Liver (tissue), 8 donors: ENCODE measurements at regions not wholly inside any gene's neighbourhood (a gene's known extent, or its start where the extent isn't known, plus 50 kb on each side); places are given as distances from the start of the nearest gene placed in this dataset.

Experiments used
- DNase-seq: peaks from one replicate; pipeline ENCODE4 v3.0.0-alpha.2; 2017; ENCODE audit warnings: low spot score
- H3K27ac ChIP-seq, 2 donors: one replicate each; pipeline ENCODE4 v1.7.0; 2013; ENCODE audit warnings: inconsistent platforms in 2 of 2, low read length in 2 of 2, control low read depth in 1 of 2, low read depth in 1 of 2, mild to moderate bottlenecking in 1 of 2
- H3K27me3 ChIP-seq, 4 donors: one replicate each; pipeline versions ENCODE4 v1.6.1 to v1.7.0; 2013; ENCODE audit warnings: low read length in 3 of 4, inconsistent platforms in 1 of 4, mild to moderate bottlenecking in 1 of 4, moderate library complexity in 1 of 4; ENCODE audit not compliant: control insufficient read depth in 4 of 4, insufficient read depth in 4 of 4
- H3K36me3 ChIP-seq, 4 donors: one replicate each; pipeline versions ENCODE4 v1.6.1 to v1.7.0; 2013; ENCODE audit warnings: low read length in 3 of 4, mild to moderate bottlenecking in 3 of 4, low read depth in 1 of 4, moderate library complexity in 1 of 4; ENCODE audit not compliant: control insufficient read depth in 4 of 4, insufficient read depth in 3 of 4
- H3K4me1 ChIP-seq, 4 donors: one replicate each; pipeline versions ENCODE4 v1.6.1 to v1.7.0; 2013; ENCODE audit warnings: low read length in 3 of 4, mild to moderate bottlenecking in 3 of 4, moderate library complexity in 1 of 4; ENCODE audit not compliant: control insufficient read depth in 4 of 4, insufficient read depth in 4 of 4
- H3K4me3 ChIP-seq, 3 donors: one replicate each; pipeline versions ENCODE4 v1.6.1 to v1.7.0; 2013; ENCODE audit warnings: low read length in 3 of 3, control low read depth in 1 of 3, low read depth in 1 of 3, mild to moderate bottlenecking in 1 of 3
- H3K9ac ChIP-seq, 2 donors: one replicate each; pipeline ENCODE4 v1.7.0; 2013; ENCODE audit warnings: low read length in 2 of 2, mild to moderate bottlenecking in 2 of 2, moderate library complexity in 2 of 2, control low read depth in 1 of 2, low read depth in 1 of 2
- H3K9me3 ChIP-seq, 4 donors: one replicate each; pipeline versions ENCODE4 v1.6.1 to v1.7.0; 2013; ENCODE audit warnings: low read length in 3 of 4; ENCODE audit not compliant: control insufficient read depth in 4 of 4
- CTCF ChIP-seq: fragments of 150-350 bp; IDR thresholded peaks from 2 replicates; pipeline ENCODE4 v1.5.1; 2017; ENCODE audit warnings: improper control_type of control experiment, low read depth, low read length; ENCODE audit not compliant: missing input control
- EGR1 ChIP-seq, 2 donors: IDR thresholded peaks; 2 replicates each; pipeline ENCODE4 v1.6.1; 2016 to 2018; ENCODE audit warnings: antibody characterized with exemption in 2 of 2, low read depth in 2 of 2
- FOXA2 ChIP-seq: IDR thresholded peaks from 2 replicates; pipeline ENCODE4 v1.6.1; 2016; ENCODE audit warnings: antibody characterized with exemption
- HNF4A ChIP-seq, 2 donors: conservative IDR thresholded peaks; 2 replicates each; pipeline ENCODE4 v1.6.1; 2016; ENCODE audit warnings: antibody characterized with exemption in 2 of 2, mild to moderate bottlenecking in 2 of 2
- HNF4G ChIP-seq: IDR thresholded peaks from 2 replicates; pipeline ENCODE4 v1.6.1; 2016; ENCODE audit warnings: antibody characterized with exemption
- JUND ChIP-seq, 2 donors: IDR thresholded peaks; 2 replicates each; pipeline ENCODE4 v1.6.1; 2016; ENCODE audit warnings: antibody characterized with exemption in 2 of 2
- RAD21 ChIP-seq, 2 donors: IDR thresholded peaks; 2 replicates each; pipeline ENCODE4 v1.6.1; 2016; ENCODE audit warnings: antibody characterized with exemption in 2 of 2, mild to moderate bottlenecking in 2 of 2
- REST ChIP-seq: IDR thresholded peaks from 2 replicates; pipeline ENCODE4 v1.6.1; 2016; ENCODE audit warnings: antibody characterized with exemption, mild to moderate bottlenecking
- RXRA ChIP-seq, 2 donors: IDR thresholded peaks; 2 replicates each; pipeline ENCODE4 v1.6.1; 2017 to 2018; ENCODE audit warnings: antibody characterized with exemption in 2 of 2, mild to moderate bottlenecking in 1 of 2
- TAF1 ChIP-seq: conservative IDR thresholded peaks from 2 replicates; pipeline ENCODE4 v1.6.1; 2016; ENCODE audit warnings: antibody characterized with exemption, mild to moderate bottlenecking
- WGBS: extraction: QIAGEN DNeasy Blood & Tissue Kit; methylation state at CpG from one replicate; pipeline ENCODE4 v1.1.7; 2013; 5-methylcytosine and 5-hydroxymethylcytosine counted together
- TF ChIP-seq, protein P1 (sequence below): IDR thresholded peaks from 2 replicates; pipeline ENCODE4 v1.6.1; 2016; ENCODE audit warnings: antibody characterized with exemption
- TF ChIP-seq, protein P2 (sequence below): IDR thresholded peaks from 2 replicates; pipeline ENCODE4 v1.6.1; 2016; ENCODE audit warnings: antibody characterized with exemption
- donor health status: healthy.
- donor health status: healthy.
- donor health status: healthy.
- donor health status: healthy.
- donor health status: healthy.

- WGBS = 89% methylated on average over 4 of the region's 4 CpGs
- H3K4me1 ChIP-seq = no peaks in the 10 kb centered on the region
Observed at GRCh38 chr16:65890203-65890602, 476.3 kb upstream of the CDH5 start.

More at GRCh38 chr16:65890203-65890602, 476.3 kb upstream of the CDH5 start:
- Histone ChIP-seq H3K36me3 (no peaks in the 10 kb centered on the region), H3K4me3 (no peak overlapping the region), H3K9ac (no peak overlapping the region), H3K27ac (no peak overlapping the region), H3K9me3 (no peaks in the 10 kb centered on the region), H3K27me3 (no peaks in the 10 kb centered on the region)
- TF ChIP-seq HNF4G = no peak
- no peak for TF ChIP-seq RAD21 (IDR thresholded peaks at IDR 0.05)
- TF ChIP-seq, protein P1, sequence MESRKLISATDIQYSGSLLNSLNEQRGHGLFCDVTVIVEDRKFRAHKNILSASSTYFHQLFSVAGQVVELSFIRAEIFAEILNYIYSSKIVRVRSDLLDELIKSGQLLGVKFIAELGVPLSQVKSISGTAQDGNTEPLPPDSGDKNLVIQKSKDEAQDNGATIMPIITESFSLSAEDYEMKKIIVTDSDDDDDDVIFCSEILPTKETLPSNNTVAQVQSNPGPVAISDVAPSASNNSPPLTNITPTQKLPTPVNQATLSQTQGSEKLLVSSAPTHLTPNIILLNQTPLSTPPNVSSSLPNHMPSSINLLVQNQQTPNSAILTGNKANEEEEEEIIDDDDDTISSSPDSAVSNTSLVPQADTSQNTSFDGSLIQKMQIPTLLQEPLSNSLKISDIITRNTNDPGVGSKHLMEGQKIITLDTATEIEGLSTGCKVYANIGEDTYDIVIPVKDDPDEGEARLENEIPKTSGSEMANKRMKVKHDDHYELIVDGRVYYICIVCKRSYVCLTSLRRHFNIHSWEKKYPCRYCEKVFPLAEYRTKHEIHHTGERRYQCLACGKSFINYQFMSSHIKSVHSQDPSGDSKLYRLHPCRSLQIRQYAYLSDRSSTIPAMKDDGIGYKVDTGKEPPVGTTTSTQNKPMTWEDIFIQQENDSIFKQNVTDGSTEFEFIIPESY = no peak
- TF ChIP-seq FOXA2 = no peak
- TF ChIP-seq CTCF = no peak
- TF ChIP-seq EGR1 (IDR thresholded peaks at IDR 0.05; ENCODE audit: low read depth in 2 of 2) = no peak
- TF ChIP-seq REST = no peak
- TF ChIP-seq, protein P2, sequence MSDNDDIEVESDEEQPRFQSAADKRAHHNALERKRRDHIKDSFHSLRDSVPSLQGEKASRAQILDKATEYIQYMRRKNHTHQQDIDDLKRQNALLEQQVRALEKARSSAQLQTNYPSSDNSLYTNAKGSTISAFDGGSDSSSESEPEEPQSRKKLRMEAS = no peak
- no peak for TF ChIP-seq JUND (IDR thresholded peaks at IDR 0.05)
- no peak for TF ChIP-seq RXRA (IDR thresholded peaks at IDR 0.05)
- TF ChIP-seq HNF4A (conservative IDR thresholded peaks at IDR 0.05) = no peak
- TF ChIP-seq TAF1 = no peak
- DNase-seq = no peak
